ENCODE measurements at regions not wholly inside any gene's neighbourhood (a gene's known extent, or its start where the extent isn't known, plus 50 kb on each side); places are given as distances from the start of the nearest gene placed in this dataset.

- DNase-seq = peak in 1 of 10 donors; percentile 19
- intact Hi-C loops (cut with DNase I) = no loop called here
Measured at GRCh38 chr3:184659797-184660301, 52.0 kb downstream of the MAGEF1 start.

GRCh38 chr3:184658223-184658928 lies 53.5 kb downstream of the MAGEF1 start:
- intact Hi-C loops (cut with DNase I) = no loop called here
- DNase-seq = peak in 1 of 10 donors; percentile 28

DNA sequence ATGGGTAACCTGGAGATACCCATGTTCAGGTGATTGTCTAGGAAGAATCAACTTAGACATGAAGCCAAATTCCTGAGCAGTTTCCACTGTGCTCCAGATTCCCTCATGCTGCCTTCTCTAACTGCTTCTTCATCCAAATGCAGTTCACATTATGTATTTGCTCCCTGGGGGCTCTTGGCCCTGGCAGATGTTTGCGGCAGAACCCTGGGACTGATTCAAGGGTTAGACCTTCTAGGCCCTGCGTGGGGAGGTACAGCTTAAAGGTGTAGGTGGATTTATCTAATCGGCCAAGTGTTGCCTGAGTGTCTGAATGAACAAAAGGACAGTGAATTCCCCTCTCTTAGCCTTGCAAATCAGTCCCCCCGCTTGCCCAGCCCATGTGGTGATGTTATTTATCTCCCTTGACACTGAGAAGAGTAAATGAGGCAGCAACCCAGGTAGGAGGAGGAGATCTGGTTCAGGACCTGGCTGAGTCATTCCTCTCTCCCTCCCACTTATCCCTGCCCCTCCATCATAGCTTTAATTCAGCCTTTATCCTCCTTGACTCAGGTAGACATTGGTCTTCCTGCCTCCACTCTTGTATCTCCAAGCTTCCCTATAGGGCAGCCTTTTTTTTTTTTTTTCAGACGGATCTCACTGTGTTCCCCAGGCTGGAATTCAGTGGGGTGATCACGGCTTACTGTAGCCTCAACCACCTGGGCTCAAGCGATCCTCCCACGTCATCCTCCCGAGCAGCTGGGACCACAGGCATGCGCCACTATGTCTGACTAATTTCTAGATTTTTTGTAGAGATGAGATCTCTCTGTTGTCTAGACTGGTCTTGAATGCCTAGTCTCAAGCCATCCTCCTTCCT lies 54.8 kb downstream of the MAGEF1 start:
- intact Hi-C loops (cut with DNase I) = no loop called here
- DNase-seq = peak in 1 of 10 donors; percentile 10

GRCh38 chr3:184656458-184656828 lies 55.4 kb downstream of the MAGEF1 start:
- DNase-seq = peak in 1 of 10 donors; percentile 16
- intact Hi-C loops (cut with DNase I) = no loop called here

DNA sequence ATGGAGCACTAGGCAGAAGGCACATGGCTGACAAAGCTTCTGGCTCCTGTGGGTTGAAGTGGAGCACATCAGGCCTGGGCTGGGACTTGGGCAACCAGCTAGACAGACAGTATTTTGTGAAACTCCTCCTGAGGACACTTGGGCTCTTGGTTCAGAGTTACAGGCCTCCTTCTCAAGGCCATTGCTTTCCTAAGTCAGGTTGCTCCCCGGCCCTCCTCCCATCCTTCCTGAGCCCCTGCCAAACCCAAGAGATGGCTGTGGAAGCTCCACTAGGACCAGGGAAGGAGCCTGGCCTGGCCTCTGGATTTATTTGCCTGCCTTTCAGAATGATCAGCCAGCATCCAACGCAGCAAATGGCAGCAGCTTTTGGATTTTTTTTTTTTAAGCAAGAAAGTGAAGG lies 56.3 kb downstream of the MAGEF1 start:
- peak in 1 of 10 donors; percentile 3 for DNase-seq
- intact Hi-C loops (cut with DNase I) = no loop called here

DNA sequence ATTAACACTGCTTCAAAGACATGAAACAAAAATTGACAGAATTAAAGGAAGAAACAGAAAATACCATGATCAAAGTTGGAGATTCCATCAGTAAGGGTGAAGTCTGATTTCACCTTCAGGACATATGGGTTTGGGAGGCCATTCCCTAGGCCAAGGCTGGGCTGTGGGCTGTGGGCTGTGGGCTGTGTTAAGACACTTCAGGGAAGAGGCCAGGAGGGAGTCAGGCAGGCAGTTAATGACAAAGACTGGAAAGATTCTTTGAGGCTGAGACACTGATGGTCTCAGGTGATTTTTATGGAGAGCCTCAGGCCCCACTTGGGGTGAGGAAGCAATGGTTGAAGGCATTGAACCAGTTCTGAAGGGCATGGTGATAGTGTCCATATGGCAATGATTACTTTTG lies 57.5 kb downstream of the MAGEF1 start:
- DNase-seq = no peak
- intact Hi-C loops (cut with DNase I) = no loop called here

GRCh38 chr3:184652465-184652864 lies 59.4 kb downstream of the MAGEF1 start:
- intact Hi-C loops (cut with DNase I) = no loop called here
- no peak for DNase-seq

GRCh38 chr3:184651904-184652303 lies 60.0 kb downstream of the MAGEF1 start:
- intact Hi-C loops (cut with DNase I) = no loop called here
- no peak for DNase-seq

DNA sequence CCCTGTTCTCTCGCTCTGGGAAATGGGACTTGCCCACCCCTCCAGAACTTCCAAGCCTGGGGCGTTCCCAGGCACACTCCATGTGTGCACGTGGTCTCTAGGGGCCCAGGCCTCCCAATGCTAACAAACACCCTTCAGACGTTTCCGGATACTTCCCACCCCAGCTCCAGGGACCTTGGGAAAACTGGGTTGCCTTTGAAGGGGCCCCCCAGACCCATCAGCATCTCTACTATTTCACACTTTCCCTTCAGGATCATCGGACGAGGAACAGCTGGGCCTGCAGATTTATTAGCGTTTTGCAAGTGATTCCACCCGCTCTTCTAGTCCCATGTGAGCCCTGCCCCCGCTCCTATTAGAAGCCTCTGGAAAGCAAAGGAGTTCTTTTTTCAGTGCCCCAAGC lies 63.2 kb downstream of the MAGEF1 start:
- intact Hi-C loops (cut with DNase I) = no loop called here
- no peak for DNase-seq

GRCh38 chr3:184647405-184647936 lies 64.4 kb downstream of the MAGEF1 start:
- no peak for DNase-seq
- intact Hi-C loops (cut with DNase I) = no loop called here

DNA sequence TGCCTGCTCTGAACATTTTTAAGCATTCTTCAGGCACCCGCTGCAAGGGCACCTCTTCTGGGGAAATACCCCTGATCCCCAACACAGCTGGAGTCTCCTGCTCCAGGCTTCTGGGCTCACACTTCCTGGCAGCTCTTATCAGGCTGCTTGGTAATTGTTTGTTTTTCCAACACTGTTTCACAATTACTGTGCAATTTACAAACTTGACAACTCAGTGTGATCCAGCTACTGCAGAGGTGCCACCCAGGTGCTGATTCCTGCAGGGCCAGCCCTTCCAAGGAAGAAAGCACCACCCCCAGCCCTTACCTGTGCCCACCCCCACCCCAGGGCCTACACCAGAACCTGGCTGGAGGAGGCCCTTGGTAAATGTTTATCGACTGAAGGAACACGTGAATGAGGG lies 66.5 kb downstream of the MAGEF1 start:
- DNase-seq = no peak

DNA sequence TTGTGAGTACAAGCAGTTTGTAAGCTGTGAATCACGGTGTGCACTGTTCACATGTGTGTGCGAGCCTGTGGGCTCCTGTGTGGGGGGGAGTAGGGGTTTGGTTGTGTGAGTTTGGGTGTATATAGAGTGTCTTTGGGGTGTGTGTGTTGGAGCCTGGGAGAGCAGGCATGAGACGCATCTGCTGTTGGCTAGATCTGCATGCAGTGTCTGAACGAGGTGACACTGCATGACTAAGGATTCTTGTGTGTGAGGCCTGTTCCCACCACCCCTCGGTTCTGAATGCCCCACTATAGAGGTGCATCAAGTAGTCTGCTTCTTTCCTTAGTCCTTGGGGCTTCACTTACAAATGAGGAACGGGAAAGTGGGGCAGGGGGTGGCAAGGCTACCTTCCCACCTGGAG lies 68.4 kb downstream of the MAGEF1 start:
- peak in 1 of 10 donors; percentile 5 for DNase-seq
- intact Hi-C loops (cut with DNase I) = no loop called here

More for the DNA sequence above, 66.5 kb downstream of the MAGEF1 start:
- intact Hi-C loops (cut with DNase I) = no loop called here

- peak in 1 of 10 donors; percentile 11 for DNase-seq
- intact Hi-C loops (cut with DNase I) = no loop called here
Measured at GRCh38 chr3:184642631-184643285, 69.1 kb downstream of the MAGEF1 start.

- no peak for DNase-seq
- intact Hi-C loops (cut with DNase I) = no loop called here
Measured at GRCh38 chr3:184641430-184641829, 70.4 kb downstream of the MAGEF1 start.

DNA sequence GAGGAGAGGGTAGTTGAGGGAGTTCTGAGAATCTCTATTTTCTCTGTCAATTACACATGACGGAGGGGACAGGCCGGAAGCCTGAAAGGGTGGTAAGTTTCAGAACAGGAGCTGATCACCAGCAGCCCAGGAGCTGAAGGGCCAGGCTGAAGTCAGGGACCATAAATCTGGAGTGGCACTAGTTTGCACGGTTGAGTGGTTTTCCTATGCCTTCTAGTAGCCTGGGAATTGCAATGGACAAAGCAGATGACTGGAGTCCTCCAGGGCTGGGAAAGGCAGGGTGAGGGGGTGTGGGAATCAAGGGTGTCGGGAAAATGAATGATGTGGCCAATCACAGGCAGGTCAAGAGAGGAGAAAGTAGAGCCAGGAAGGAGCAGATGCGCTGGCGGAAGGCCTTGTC lies 72.5 kb downstream of the MAGEF1 start:
- intact Hi-C loops (cut with DNase I) = no loop called here
- no peak for DNase-seq

DNA sequence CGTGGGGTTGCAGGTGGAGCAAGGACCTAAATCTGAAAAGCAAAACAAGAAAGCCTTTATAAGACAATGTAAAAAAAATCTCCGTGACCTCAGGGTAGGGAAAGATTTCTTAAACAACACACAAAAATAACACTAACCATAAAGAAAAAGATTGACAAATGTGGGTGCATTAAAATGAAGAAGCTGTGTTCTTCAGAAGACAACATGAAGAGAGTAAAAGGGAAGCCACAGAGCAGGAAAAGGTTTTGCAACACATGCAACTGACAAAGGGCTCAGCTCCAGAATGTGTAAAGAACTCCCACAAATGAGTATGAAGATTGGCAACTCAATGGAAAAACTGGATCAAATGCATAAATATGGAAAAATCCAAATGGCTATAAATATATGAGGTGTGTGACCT lies 74.2 kb downstream of the MAGEF1 start:
- intact Hi-C loops (cut with DNase I) = no loop called here
- DNase-seq = no peak

- DNase-seq = no peak
Measured at GRCh38 chr3:184636741-184637316, 75.0 kb downstream of the MAGEF1 start.

DNA sequence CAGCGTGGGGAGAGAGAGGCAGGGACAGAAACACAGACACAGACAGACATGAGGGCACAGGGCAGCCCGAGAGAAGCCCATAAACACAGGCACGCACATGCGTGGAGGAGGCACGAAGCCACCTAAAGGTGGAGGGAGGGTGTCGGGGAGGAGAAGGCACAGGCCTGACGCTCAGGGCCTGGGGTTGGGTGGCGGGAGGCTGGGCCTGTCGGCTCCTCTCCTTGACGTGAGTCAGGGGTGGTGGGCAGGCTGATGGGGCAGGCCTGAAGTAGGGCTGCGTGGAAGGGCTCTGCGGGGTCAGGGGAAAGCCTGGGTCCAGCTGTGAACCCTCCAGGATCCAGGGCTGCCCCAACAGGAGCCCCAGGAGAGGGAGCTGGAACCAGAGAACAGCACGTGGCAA lies 74.2 kb downstream of the EPHB3 start:
- no peak for DNase-seq
- intact Hi-C loops (cut with DNase I) = no loop called here

More at GRCh38 chr3:184636741-184637316, 75.0 kb downstream of the MAGEF1 start:
- intact Hi-C loops (cut with DNase I) = no loop called here

DNA sequence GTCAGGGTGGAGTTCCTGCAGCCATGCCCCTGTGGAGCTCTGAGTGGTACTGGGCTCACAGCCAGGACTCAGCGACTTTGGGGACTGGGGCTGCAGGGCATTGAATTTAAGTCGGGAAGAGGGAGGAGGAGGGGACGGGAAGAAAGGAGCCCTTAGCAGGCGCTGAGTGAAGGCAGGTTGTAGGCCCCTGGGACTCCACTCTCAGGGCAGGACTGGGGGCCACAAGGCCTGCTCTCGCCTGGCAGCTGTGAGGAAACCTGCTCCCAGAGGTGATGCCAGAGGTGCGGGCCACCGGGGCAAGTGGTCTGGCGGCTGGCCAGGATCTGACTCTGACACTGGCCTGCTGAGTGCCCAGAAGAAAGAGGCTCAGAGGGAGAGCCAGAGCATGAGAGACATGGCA lies 73.5 kb downstream of the EPHB3 start:
- intact Hi-C loops (cut with DNase I) = no loop called here
- DNase-seq = no peak

GRCh38 chr3:184633237-184633579 lies 71.6 kb downstream of the EPHB3 start:
- peak in 1 of 10 donors; percentile 52 for DNase-seq
- intact Hi-C loops (cut with DNase I) = no loop called here

Measured in posterior cingulate gyrus (tissue), 11 donors.